ENCODE measurements at regions not wholly inside any gene's neighbourhood (a gene's known extent, or its start where the extent isn't known, plus 50 kb on each side); places are given as distances from the start of the nearest gene placed in this dataset.
"Not testable (repeated sequence)": the region's sequence is repeated elsewhere in the genome, so short reads cannot be mapped to it uniquely, and the experiment has no call there.

- no peak overlapping the region for H3K27ac ChIP-seq
- TF ChIP-seq ZFX (IDR thresholded peaks at IDR 0.05; ENCODE audit: borderline replicate concordance) (no peak), CTCF (IDR thresholded peaks at IDR 0.05) (no peak)
Measured at GRCh38 chrX:46328133-46328532, 217.1 kb downstream of the ZNF674 start.

GRCh38 chrX:46327566-46328115, 217.6 kb downstream of the ZNF674 start:
- H3K27ac ChIP-seq, result no peak overlapping the region
- TF ChIP-seq ZFX (IDR thresholded peaks at IDR 0.05; ENCODE audit: borderline replicate concordance) (no peak), CTCF (IDR thresholded peaks at IDR 0.05) (no peak)

GRCh38 chrX:46326161-46326560, 219.1 kb downstream of the ZNF674 start:
- TF ChIP-seq CTCF (IDR thresholded peaks at IDR 0.05) (no peak), ZFX (IDR thresholded peaks at IDR 0.05; ENCODE audit: borderline replicate concordance) (no peak)
- no peak overlapping the region for H3K27ac ChIP-seq

GRCh38 chrX:46325312-46325877, 219.8 kb downstream of the ZNF674 start:
- TF ChIP-seq CTCF (IDR thresholded peaks at IDR 0.05) (no peak), ZFX (IDR thresholded peaks at IDR 0.05; ENCODE audit: borderline replicate concordance) (no peak)
- no peak overlapping the region for H3K27ac ChIP-seq

GRCh38 chrX:46324166-46324565, 221.1 kb downstream of the ZNF674 start:
- no peak for TF ChIP-seq CTCF (IDR thresholded peaks at IDR 0.05)
- no peak for TF ChIP-seq ZFX (IDR thresholded peaks at IDR 0.05; ENCODE audit: borderline replicate concordance)
- no peak overlapping the region for H3K27ac ChIP-seq

GRCh38 chrX:46322929-46323328, 222.3 kb downstream of the ZNF674 start:
- not testable (repeated sequence) for H3K27ac ChIP-seq

- no peak overlapping the region for H3K27ac ChIP-seq
- TF ChIP-seq CTCF (IDR thresholded peaks at IDR 0.05) (no peak), ZFX (IDR thresholded peaks at IDR 0.05; ENCODE audit: borderline replicate concordance) (no peak)
Measured at GRCh38 chrX:46321676-46322075, 223.5 kb downstream of the ZNF674 start.

- no peak overlapping the region for H3K27ac ChIP-seq
- TF ChIP-seq ZFX (IDR thresholded peaks at IDR 0.05; ENCODE audit: borderline replicate concordance), result no peak
Measured at GRCh38 chrX:46319750-46320149, 225.5 kb downstream of the ZNF674 start.
